Calu3 (cell line): ENCODE measurements at regions not wholly inside any gene's neighbourhood (a gene's known extent, or its start where the extent isn't known, plus 50 kb on each side); places are given as distances from the start of the nearest gene placed in this dataset.
"Not testable (repeated sequence)": the region's sequence is repeated elsewhere in the genome, so short reads cannot be mapped to it uniquely, and the experiment has no call there.

Source experiments
- BruUV-seq: library from RNA; stranded (reverse); fragments of 400-500 nt; replicated peaks from 2 replicates; lab custom pipeline; 2021; lab: Mats Ljungman, UMichigan
- CTCF ChIA-PET: fragments of 300-600 bp; sonication (Branson Sonifier 250); formaldehyde crosslinking; loops from one replicate; lab custom pipeline; 2022; ENCODE audit warnings: antibody characterized with exemption; lab: Charles Lee
- DNase-seq: peaks from one replicate; pipeline ENCODE4 v3.0.0; 2022
- H3K27ac Mint-ChIP-seq: one replicate; pipeline ENCODE4 v1.8.0; 2022; ENCODE audit warnings: mixed read lengths; ENCODE audit not compliant: unreplicated experiment
- H3K27me3 Mint-ChIP-seq: one replicate; pipeline ENCODE4 v1.8.0; 2022; ENCODE audit warnings: mixed read lengths; ENCODE audit not compliant: unreplicated experiment
- H3K36me3 Mint-ChIP-seq: one replicate; pipeline ENCODE4 v1.8.0; 2022; ENCODE audit warnings: mild to moderate bottlenecking, moderate library complexity, mixed read lengths; ENCODE audit not compliant: insufficient read depth, unreplicated experiment
- H3K4me1 Mint-ChIP-seq: one replicate; pipeline ENCODE4 v1.8.0; 2022; ENCODE audit warnings: mild to moderate bottlenecking, low read depth, mixed read lengths; ENCODE audit not compliant: unreplicated experiment
- H3K4me3 Mint-ChIP-seq: one replicate; pipeline ENCODE4 v1.8.0; 2022; ENCODE audit warnings: mild to moderate bottlenecking, low read depth, moderate library complexity, mixed read lengths; ENCODE audit not compliant: unreplicated experiment
- H3K9me3 Mint-ChIP-seq: one replicate; pipeline ENCODE4 v1.8.0; 2022; ENCODE audit warnings: low read depth, mixed read lengths; ENCODE audit not compliant: unreplicated experiment
- CTCF ChIP-seq: fragments of 200-600 bp; IDR thresholded peaks from one replicate; pipeline ENCODE4 v1.8.0; 2022; ENCODE audit warnings: antibody characterized with exemption; ENCODE audit not compliant: unreplicated experiment
- intact Hi-C: fragments of 100-400 bp; cut with micrococcal nuclease; formaldehyde crosslinking; loops from one replicate; pipeline ENCODE4 v1.10.0; 2022; ENCODE audit not compliant: unreplicated experiment

- Mint-ChIP-seq H3K4me1 (no peaks in the 10 kb centered on the region), H3K4me3 (no peak overlapping the region), H3K27me3 (no peaks in the 10 kb centered on the region), H3K27ac (no peak overlapping the region), H3K36me3 (no peaks in the 10 kb centered on the region), H3K9me3 (no peaks in the 10 kb centered on the region)
- CTCF ChIA-PET: no interaction called here
- BruUV-seq: no TSS peak
- TF ChIP-seq CTCF: no peak
- DNase-seq: no peak
- intact Hi-C loops: no loop called here
Observed at GRCh38 chr6:62999796-63000195, 211.5 kb upstream of the FKBP1C start.

- H3K4me1 Mint-ChIP-seq: not testable (repeated sequence)
Observed at GRCh38 chr6:63006018-63006417, 205.3 kb upstream of the FKBP1C start.

GRCh38 chr6:63010962-63011361, 200.3 kb upstream of the FKBP1C start:
- H3K9me3 Mint-ChIP-seq, H3K36me3 Mint-ChIP-seq, BruUV-seq, CTCF ChIA-PET, H3K4me1 Mint-ChIP-seq, H3K4me3 Mint-ChIP-seq, intact Hi-C loops, H3K27me3 Mint-ChIP-seq, DNase-seq, H3K27ac Mint-ChIP-seq: not testable (repeated sequence)

More at GRCh38 chr6:63006018-63006417, 205.3 kb upstream of the FKBP1C start:
- H3K27ac Mint-ChIP-seq, BruUV-seq, H3K9me3 Mint-ChIP-seq, DNase-seq, H3K4me3 Mint-ChIP-seq, CTCF ChIA-PET, intact Hi-C loops, H3K36me3 Mint-ChIP-seq, H3K27me3 Mint-ChIP-seq: not testable (repeated sequence)

GRCh38 chr6:63014290-63014689, 197.0 kb upstream of the FKBP1C start:
- Mint-ChIP-seq H3K4me1 (no peaks in the 10 kb centered on the region), H3K27ac (no peak overlapping the region), H3K9me3 (no peaks in the 10 kb centered on the region), H3K27me3 (no peaks in the 10 kb centered on the region), H3K36me3 (no peaks in the 10 kb centered on the region), H3K4me3 (no peak overlapping the region)
- no TSS peak for BruUV-seq
- CTCF ChIA-PET: no interaction called here
- intact Hi-C loops: no loop called here
- TF ChIP-seq CTCF: no peak
- no peak for DNase-seq

- DNase-seq: no peak
- intact Hi-C loops: no loop called here
- BruUV-seq: no TSS peak
- Mint-ChIP-seq H3K4me1 (no peaks in the 10 kb centered on the region), H3K27ac (no peak overlapping the region), H3K4me3 (no peak overlapping the region), H3K36me3 (no peaks in the 10 kb centered on the region), H3K27me3 (no peaks in the 10 kb centered on the region), H3K9me3 (peaks cover 2% of the 10 kb centered on the region)
- CTCF ChIA-PET: no interaction called here
- no peak for TF ChIP-seq CTCF
Observed at GRCh38 chr6:63022631-63023030, 188.6 kb upstream of the FKBP1C start.
